ENCODE measurements at regions not wholly inside any gene's neighbourhood (a gene's known extent, or its start where the extent isn't known, plus 50 kb on each side); places are given as distances from the start of the nearest gene placed in this dataset.

DNA sequence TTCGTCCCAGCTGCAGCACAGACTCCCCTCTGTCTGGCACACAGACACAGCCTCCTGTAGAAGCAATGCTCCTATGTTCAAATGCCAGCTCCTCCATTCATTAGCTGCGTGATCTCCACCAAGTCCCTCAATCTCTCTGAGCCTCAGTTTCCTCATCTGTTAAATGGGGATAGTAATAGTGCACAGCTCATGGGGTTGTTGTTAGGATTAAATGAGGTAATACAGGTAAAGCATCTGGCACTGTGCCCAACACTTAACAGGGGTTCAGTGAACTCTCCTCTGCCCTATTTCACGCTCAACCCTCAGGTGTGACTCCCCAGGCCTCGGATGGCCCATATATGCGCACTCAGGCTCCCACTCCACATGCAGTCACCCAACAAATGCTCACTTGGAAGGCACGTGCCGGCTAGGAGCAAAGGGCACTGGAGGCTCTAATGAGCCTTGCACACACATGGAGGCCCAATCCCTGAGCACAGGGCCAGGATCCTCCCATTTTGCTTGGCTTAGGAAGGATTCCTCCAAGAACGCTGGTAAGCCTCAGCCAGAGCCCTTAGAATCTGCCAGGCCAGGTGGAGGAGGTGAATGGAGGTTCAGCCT lies 176.0 kb upstream of the LINGO1 start:
- peaks cover 53 to 78% of the 10 kb centered on the region in 2 experiments for H3K27me3 ChIP-seq (ENCODE audit: control insufficient read depth in 1 of 2, insufficient read depth in 1 of 2, low read length in 2 of 2)

GRCh38 chr15:77808075-77808474 lies 175.4 kb upstream of the LINGO1 start:
- Histone ChIP-seq H3K9ac (ENCODE audit: low read length) (no peak overlapping the region), H3K23ac (ENCODE audit: low read length in 2 of 2) (no peak overlapping the region), H3K4me1 (ENCODE audit: control insufficient read depth, insufficient read depth, low read depth, low read length) (no peaks in the 10 kb centered on the region), H3K9me3 (ENCODE audit: control insufficient read depth, low read length) (no peaks in the 10 kb centered on the region), H3K4me2 (ENCODE audit: low read length, poor library complexity, severe bottlenecking) (no peak overlapping the region), H3K36me3 (ENCODE audit: control insufficient read depth in 1 of 2, insufficient read depth in 2 of 2, low read depth in 1 of 2, low read length in 2 of 2) (no peaks in the 10 kb centered on the region), H3K18ac (ENCODE audit: low read depth in 1 of 2, low read length in 2 of 2) (no peak overlapping the region), H4K91ac (ENCODE audit: low read length) (no peak overlapping the region), H3K27ac (ENCODE audit: low read length, poor library complexity, severe bottlenecking) (no peak overlapping the region), H3K27me3 (ENCODE audit: control insufficient read depth in 1 of 2, insufficient read depth in 1 of 2, low read length in 2 of 2) (peaks cover 50 to 72% of the 10 kb centered on the region in 2 experiments), H2BK120ac (ENCODE audit: low read depth, low read length) (no peak overlapping the region), H2BK12ac (ENCODE audit: low read length in 2 of 2) (no peak overlapping the region), H3K14ac (ENCODE audit: low read length in 2 of 2) (no peak overlapping the region), H2BK5ac (ENCODE audit: low read depth, low read length, poor library complexity, severe bottlenecking) (no peak overlapping the region), H3K4ac (ENCODE audit: low read depth in 1 of 2, low read length in 2 of 2) (no peak overlapping the region), H2AK5ac (ENCODE audit: low read length, severe bottlenecking) (no peak overlapping the region), H2AFZ (ENCODE audit: low read depth, low read length) (no peak overlapping the region), H3K4me3 (ENCODE audit: insufficient read depth in 1 of 2, low read depth in 1 of 2, low read length in 2 of 2) (no peak overlapping the region), H2BK15ac (ENCODE audit: low read depth, poor library complexity, severe bottlenecking) (no peak overlapping the region), H3K79me1 (replicated peaks; ENCODE audit: low read length, poor library complexity, severe bottlenecking) (no peaks in the 10 kb centered on the region), H4K8ac (ENCODE audit: low read length) (no peak overlapping the region)
- no peak for DNase-seq
- 86% methylated on average over 7 of the region's 7 CpGs for WGBS

More for the DNA sequence above, 176.0 kb upstream of the LINGO1 start:
- Histone ChIP-seq H2BK12ac (ENCODE audit: low read length in 2 of 2) (no peak overlapping the region), H3K9me3 (ENCODE audit: control insufficient read depth, low read length) (no peaks in the 10 kb centered on the region), H3K4me3 (ENCODE audit: insufficient read depth in 1 of 2, low read depth in 1 of 2, low read length in 2 of 2) (no peak overlapping the region), H2BK120ac (ENCODE audit: low read depth, low read length) (no peak overlapping the region), H3K27ac (ENCODE audit: low read length, poor library complexity, severe bottlenecking) (no peak overlapping the region), H2AK5ac (ENCODE audit: low read length, severe bottlenecking) (no peak overlapping the region), H4K91ac (ENCODE audit: low read length) (no peak overlapping the region), H3K79me1 (replicated peaks; ENCODE audit: low read length, poor library complexity, severe bottlenecking) (no peaks in the 10 kb centered on the region), H3K23ac (ENCODE audit: low read length in 2 of 2) (no peak overlapping the region), H4K8ac (ENCODE audit: low read length) (no peak overlapping the region), H2BK5ac (ENCODE audit: low read depth, low read length, poor library complexity, severe bottlenecking) (no peak overlapping the region), H2BK15ac (ENCODE audit: low read depth, poor library complexity, severe bottlenecking) (no peak overlapping the region), H3K36me3 (ENCODE audit: control insufficient read depth in 1 of 2, insufficient read depth in 2 of 2, low read depth in 1 of 2, low read length in 2 of 2) (no peaks in the 10 kb centered on the region), H3K9ac (ENCODE audit: low read length) (no peak overlapping the region), H3K4me2 (ENCODE audit: low read length, poor library complexity, severe bottlenecking) (no peak overlapping the region), H3K4me1 (ENCODE audit: control insufficient read depth, insufficient read depth, low read depth, low read length) (no peaks in the 10 kb centered on the region), H3K14ac (ENCODE audit: low read length in 2 of 2) (no peak overlapping the region), H3K4ac (ENCODE audit: low read depth in 1 of 2, low read length in 2 of 2) (no peak overlapping the region), H2AFZ (ENCODE audit: low read depth, low read length) (no peak overlapping the region), H3K18ac (ENCODE audit: low read depth in 1 of 2, low read length in 2 of 2) (no peak overlapping the region)
- DNase-seq = no peak
- 87% methylated on average over 7 of the region's 8 CpGs for WGBS

GRCh38 chr15:77807611-77808010 lies 174.9 kb upstream of the LINGO1 start:
- no peak overlapping the region for H3K4me3 ChIP-seq (ENCODE audit: insufficient read depth in 1 of 2, low read depth in 1 of 2, low read length in 2 of 2)
- no peaks in the 10 kb centered on the region for H3K36me3 ChIP-seq (ENCODE audit: control insufficient read depth in 1 of 2, insufficient read depth in 2 of 2, low read depth in 1 of 2, low read length in 2 of 2)
- peaks cover 50 to 72% of the 10 kb centered on the region in 2 experiments for H3K27me3 ChIP-seq (ENCODE audit: control insufficient read depth in 1 of 2, insufficient read depth in 1 of 2, low read length in 2 of 2)
- H3K4me1 ChIP-seq (ENCODE audit: control insufficient read depth, insufficient read depth, low read depth, low read length) = no peaks in the 10 kb centered on the region
- no peak overlapping the region for H2BK120ac ChIP-seq (ENCODE audit: low read depth, low read length)
- H2AFZ ChIP-seq (ENCODE audit: low read depth, low read length) = no peak overlapping the region
- no peak overlapping the region for H2BK5ac ChIP-seq (ENCODE audit: low read depth, low read length, poor library complexity, severe bottlenecking)
- H3K4me2 ChIP-seq (ENCODE audit: low read length, poor library complexity, severe bottlenecking) = no peak overlapping the region
- no peak overlapping the region for H3K18ac ChIP-seq (ENCODE audit: low read depth in 1 of 2, low read length in 2 of 2)
- H3K79me1 ChIP-seq (replicated peaks; ENCODE audit: low read length, poor library complexity, severe bottlenecking) = no peaks in the 10 kb centered on the region
- H2AK5ac ChIP-seq (ENCODE audit: low read length, severe bottlenecking) = no peak overlapping the region
- no peak overlapping the region for H3K27ac ChIP-seq (ENCODE audit: low read length, poor library complexity, severe bottlenecking)
- DNase-seq = no peak
- no peak overlapping the region for H2BK12ac ChIP-seq (ENCODE audit: low read length in 2 of 2)
- H4K91ac ChIP-seq (ENCODE audit: low read length) = no peak overlapping the region
- 87% methylated on average over 8 of the region's 9 CpGs for WGBS
- H4K8ac ChIP-seq (ENCODE audit: low read length) = no peak overlapping the region
- no peak overlapping the region for H3K14ac ChIP-seq (ENCODE audit: low read length in 2 of 2)
- H3K9me3 ChIP-seq (ENCODE audit: control insufficient read depth, low read length) = no peaks in the 10 kb centered on the region
- no peak overlapping the region for H3K4ac ChIP-seq (ENCODE audit: low read depth in 1 of 2, low read length in 2 of 2)
- no peak overlapping the region for H3K23ac ChIP-seq (ENCODE audit: low read length in 2 of 2)
- H3K9ac ChIP-seq (ENCODE audit: low read length) = no peak overlapping the region
- no peak overlapping the region for H2BK15ac ChIP-seq (ENCODE audit: low read depth, poor library complexity, severe bottlenecking)

GRCh38 chr15:77807115-77807514 lies 174.4 kb upstream of the LINGO1 start:
- Histone ChIP-seq H2BK120ac (ENCODE audit: low read depth, low read length) (no peak overlapping the region), H3K23ac (ENCODE audit: low read length in 2 of 2) (no peak overlapping the region), H3K27me3 (ENCODE audit: control insufficient read depth in 1 of 2, insufficient read depth in 1 of 2, low read length in 2 of 2) (peaks cover 51 to 71% of the 10 kb centered on the region in 2 experiments), H4K91ac (ENCODE audit: low read length) (no peak overlapping the region), H3K4ac (ENCODE audit: low read depth in 1 of 2, low read length in 2 of 2) (no peak overlapping the region), H3K27ac (ENCODE audit: low read length, poor library complexity, severe bottlenecking) (no peak overlapping the region), H2BK5ac (ENCODE audit: low read depth, low read length, poor library complexity, severe bottlenecking) (no peak overlapping the region), H3K9ac (ENCODE audit: low read length) (no peak overlapping the region), H2BK15ac (ENCODE audit: low read depth, poor library complexity, severe bottlenecking) (no peak overlapping the region), H3K4me2 (ENCODE audit: low read length, poor library complexity, severe bottlenecking) (no peak overlapping the region), H3K14ac (ENCODE audit: low read length in 2 of 2) (no peak overlapping the region), H3K79me1 (replicated peaks; ENCODE audit: low read length, poor library complexity, severe bottlenecking) (no peaks in the 10 kb centered on the region), H2BK12ac (ENCODE audit: low read length in 2 of 2) (no peak overlapping the region), H2AK5ac (ENCODE audit: low read length, severe bottlenecking) (no peak overlapping the region), H3K4me1 (ENCODE audit: control insufficient read depth, insufficient read depth, low read depth, low read length) (no peaks in the 10 kb centered on the region), H2AFZ (ENCODE audit: low read depth, low read length) (no peak overlapping the region), H3K36me3 (ENCODE audit: control insufficient read depth in 1 of 2, insufficient read depth in 2 of 2, low read depth in 1 of 2, low read length in 2 of 2) (no peaks in the 10 kb centered on the region), H3K4me3 (ENCODE audit: insufficient read depth in 1 of 2, low read depth in 1 of 2, low read length in 2 of 2) (no peak overlapping the region), H4K8ac (ENCODE audit: low read length) (no peak overlapping the region), H3K18ac (ENCODE audit: low read depth in 1 of 2, low read length in 2 of 2) (no peak overlapping the region), H3K9me3 (ENCODE audit: control insufficient read depth, low read length) (no peaks in the 10 kb centered on the region)
- WGBS = 83% methylated on average over 6 of the region's 6 CpGs
- no peak for DNase-seq
